ENCODE measurements at regions not wholly inside any gene's neighbourhood (a gene's known extent, or its start where the extent isn't known, plus 50 kb on each side); places are given as distances from the start of the nearest gene placed in this dataset.
A peak's percentile ranks its signal among the peaks of the same experiment; 100 is the strongest.
"Not testable (repeated sequence)": the region's sequence is repeated elsewhere in the genome, so short reads cannot be mapped to it uniquely, and the experiment has no call there.

- Histone ChIP-seq H3K4me1 (ENCODE audit: low read depth) (no peaks in the 10 kb centered on the region), H3K36me3 (ENCODE audit: low read depth) (no peaks in the 10 kb centered on the region), H3K9me3 (no peaks in the 10 kb centered on the region), H3K4me3 (no peak overlapping the region)
- intact Hi-C loops (cut with DNase I, micrococcal nuclease) = no loop called here
- TF ChIP-seq CTCF (IDR thresholded peaks at IDR 0.05) = no peak
- DNase-seq (no peak), ATAC-seq (no peak)
Measured at GRCh38 chr22:26945565-26945964, 288.2 kb downstream of the MIAT start.

DNA sequence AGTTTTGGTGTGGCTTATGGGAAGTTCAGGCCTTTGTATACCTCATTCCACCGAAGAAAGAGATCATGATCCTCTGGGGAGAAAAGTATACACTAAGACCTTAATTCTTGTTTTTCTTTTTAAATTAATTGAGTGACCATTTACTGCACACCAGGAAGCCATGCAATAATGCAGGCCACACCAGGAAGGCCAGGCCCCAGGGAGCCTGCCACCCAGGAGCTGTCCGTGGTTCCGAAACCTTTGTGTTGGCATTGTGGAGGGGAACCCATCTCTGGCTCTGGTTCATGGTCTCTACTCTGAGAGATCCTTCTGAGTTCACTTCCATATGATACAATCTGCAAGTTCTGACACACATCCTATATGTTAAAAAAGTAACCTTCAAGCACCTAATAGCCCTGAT is 291.8 kb downstream of the MIAT start:
- Histone ChIP-seq H3K9me3 (no peaks in the 10 kb centered on the region), H3K36me3 (ENCODE audit: low read depth) (no peaks in the 10 kb centered on the region), H3K4me3 (no peak overlapping the region), H3K4me1 (ENCODE audit: low read depth) (no peaks in the 10 kb centered on the region)
- no peak for TF ChIP-seq CTCF (IDR thresholded peaks at IDR 0.05)
- no peak for ATAC-seq
- intact Hi-C loops (cut with DNase I, micrococcal nuclease) = no loop called here
- DNase-seq = peak in 1 of 3 donors; percentile 4

- H3K4me1 ChIP-seq (ENCODE audit: low read depth); intact Hi-C loops (cut with DNase I, micrococcal nuclease); H3K4me3 ChIP-seq; ATAC-seq; H3K9me3 ChIP-seq; H3K36me3 ChIP-seq (ENCODE audit: low read depth); DNase-seq: not testable (repeated sequence)
Measured at GRCh38 chr22:26951139-26951538, 293.8 kb downstream of the MIAT start.

- no peak for ATAC-seq
- intact Hi-C loops (cut with DNase I, micrococcal nuclease) = no loop called here
- H3K36me3 ChIP-seq (ENCODE audit: low read depth) = no peaks in the 10 kb centered on the region
Measured at GRCh38 chr22:26952004-26952403, 294.6 kb downstream of the MIAT start.

DNA sequence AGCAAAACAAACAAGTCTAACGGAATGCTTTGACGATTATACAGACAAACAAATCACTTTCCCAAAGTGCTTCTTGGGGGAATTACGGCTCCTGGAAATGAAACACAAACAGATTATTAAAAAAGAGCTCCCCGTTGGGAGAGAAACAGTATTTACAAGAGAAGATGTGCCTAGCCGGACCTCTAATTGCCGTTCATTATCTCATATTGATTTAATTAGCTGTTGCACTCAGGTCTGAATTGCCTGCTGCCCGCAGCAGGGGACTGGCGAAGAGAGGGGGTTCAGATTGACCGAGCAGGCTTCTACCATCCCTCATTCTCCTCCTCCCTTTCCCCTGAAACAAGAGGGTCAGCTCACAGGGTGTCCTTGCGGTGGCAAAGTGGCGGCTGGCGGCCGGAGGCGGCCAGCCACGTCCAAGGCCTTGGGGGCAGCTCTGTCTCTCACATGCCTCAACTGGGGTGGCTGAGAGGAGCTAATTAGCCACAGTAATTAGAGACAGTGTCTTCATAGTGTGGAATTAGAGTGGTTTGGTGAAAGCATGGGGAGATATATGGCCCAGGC is 295.1 kb downstream of the MIAT start:
- Histone ChIP-seq H3K4me1 (ENCODE audit: low read depth) (no peaks in the 10 kb centered on the region), H3K36me3 (ENCODE audit: low read depth) (no peaks in the 10 kb centered on the region), H3K4me3 (no peak overlapping the region), H3K9me3 (no peaks in the 10 kb centered on the region)
- TF ChIP-seq CTCF (IDR thresholded peaks at IDR 0.05) = no peak
- DNase-seq (no peak), ATAC-seq (no peak)
- intact Hi-C loops (cut with DNase I, micrococcal nuclease) = no loop called here

More at GRCh38 chr22:26952004-26952403, 294.6 kb downstream of the MIAT start:
- Histone ChIP-seq H3K4me3 (no peak overlapping the region), H3K9me3 (no peaks in the 10 kb centered on the region), H3K4me1 (ENCODE audit: low read depth) (no peaks in the 10 kb centered on the region)
- no peak for TF ChIP-seq CTCF (IDR thresholded peaks at IDR 0.05)
- DNase-seq = no peak

- no peak for ATAC-seq
- Histone ChIP-seq H3K36me3 (ENCODE audit: low read depth) (no peaks in the 10 kb centered on the region), H3K4me1 (ENCODE audit: low read depth) (no peaks in the 10 kb centered on the region), H3K4me3 (no peak overlapping the region), H3K9me3 (no peaks in the 10 kb centered on the region)
- no peak for DNase-seq
- TF ChIP-seq CTCF (IDR thresholded peaks at IDR 0.05) = no peak
- intact Hi-C loops (cut with DNase I, micrococcal nuclease) = no loop called here
Measured at GRCh38 chr22:26953012-26953883, 295.9 kb downstream of the MIAT start.
